T-helper 2 cell treated with Interferon-gamma antibody and Interleukin-4, amounts not matched to agents 5 μg/mL and 100 μg/mL, for 36 hours (primary cell): ENCODE measurements at regions not wholly inside any gene's neighbourhood (a gene's known extent, or its start where the extent isn't known, plus 50 kb on each side); places are given as distances from the start of the nearest gene placed in this dataset.
"Not testable (repeated sequence)": the region's sequence is repeated elsewhere in the genome, so short reads cannot be mapped to it uniquely, and the experiment has no call there.

Experiments used
- DNase-seq: peaks from one replicate; pipeline ENCODE4 v3.0.0; 2021; ENCODE audit warnings: low spot score
- H3K27ac Mint-ChIP-seq: one replicate; pipeline ENCODE4 v1.8.0; 2021; ENCODE audit warnings: mild to moderate bottlenecking, mixed read lengths
- H3K27me3 Mint-ChIP-seq: one replicate; pipeline ENCODE4 v1.8.0; 2021; ENCODE audit warnings: low read depth, mixed read lengths
- H3K36me3 Mint-ChIP-seq: one replicate; pipeline ENCODE4 v1.8.0; 2021; ENCODE audit warnings: low read depth, mixed read lengths
- H3K4me1 Mint-ChIP-seq: one replicate; pipeline ENCODE4 v1.8.0; 2021; ENCODE audit warnings: low read depth, mixed read lengths
- H3K4me3 Mint-ChIP-seq: one replicate; pipeline ENCODE4 v1.8.0; 2022; ENCODE audit warnings: mild to moderate bottlenecking, moderate library complexity, mixed read lengths
- H3K9me3 Mint-ChIP-seq: one replicate; pipeline ENCODE4 v1.8.0; 2021; ENCODE audit warnings: mixed read lengths

DNA sequence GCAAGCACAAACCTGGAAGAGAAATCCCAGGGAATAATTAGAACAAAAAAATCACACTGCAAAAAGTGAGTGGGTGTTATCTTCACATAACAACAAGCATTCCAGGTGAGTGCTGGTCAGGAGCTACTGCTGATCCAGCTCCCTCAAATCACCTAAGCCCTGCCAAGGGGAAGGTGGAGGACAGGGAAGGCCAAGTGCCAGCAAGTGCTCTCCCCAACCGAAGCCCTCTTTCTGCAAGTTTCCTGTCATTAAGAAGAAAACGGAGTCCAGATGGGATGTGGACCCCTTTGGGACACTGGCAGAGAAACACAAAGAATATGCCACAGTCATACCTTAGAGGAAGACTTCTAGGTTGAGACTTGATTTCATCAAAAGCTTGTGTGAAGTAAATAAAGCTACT is 933.0 kb upstream of the ZNF722 start:
- H3K9me3 Mint-ChIP-seq = peaks cover 24% of the 10 kb centered on the region
- H3K4me1 Mint-ChIP-seq = no peaks in the 10 kb centered on the region
- no peak overlapping the region for H3K4me3 Mint-ChIP-seq
- no peak for DNase-seq
- H3K36me3 Mint-ChIP-seq = peaks cover 2% of the 10 kb centered on the region
- H3K27ac Mint-ChIP-seq = no peak overlapping the region
- H3K27me3 Mint-ChIP-seq = no peaks in the 10 kb centered on the region

DNA sequence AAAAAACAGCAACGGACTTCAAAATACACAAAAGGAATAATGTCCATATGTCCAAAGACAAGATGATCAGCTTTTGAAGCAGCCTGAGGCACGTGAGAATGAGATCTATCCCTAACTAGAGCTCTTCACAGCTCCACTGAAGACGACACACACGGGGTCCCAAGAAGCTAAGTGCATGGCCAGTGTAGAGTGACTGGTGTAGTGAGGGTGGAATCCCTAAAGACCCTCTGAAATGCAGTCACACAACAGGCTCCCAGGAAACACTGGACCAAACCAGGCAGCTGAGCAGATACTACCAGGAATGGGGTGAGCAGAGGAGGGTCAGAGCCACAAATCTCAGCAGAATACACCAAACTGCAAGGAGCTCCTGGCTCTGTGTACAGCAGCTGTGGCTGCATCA is 932.4 kb upstream of the ZNF722 start:
- not testable (repeated sequence) for H3K27ac Mint-ChIP-seq, H3K4me1 Mint-ChIP-seq, DNase-seq, H3K27me3 Mint-ChIP-seq, H3K4me3 Mint-ChIP-seq, H3K36me3 Mint-ChIP-seq
- peaks cover 29% of the 10 kb centered on the region for H3K9me3 Mint-ChIP-seq

DNA sequence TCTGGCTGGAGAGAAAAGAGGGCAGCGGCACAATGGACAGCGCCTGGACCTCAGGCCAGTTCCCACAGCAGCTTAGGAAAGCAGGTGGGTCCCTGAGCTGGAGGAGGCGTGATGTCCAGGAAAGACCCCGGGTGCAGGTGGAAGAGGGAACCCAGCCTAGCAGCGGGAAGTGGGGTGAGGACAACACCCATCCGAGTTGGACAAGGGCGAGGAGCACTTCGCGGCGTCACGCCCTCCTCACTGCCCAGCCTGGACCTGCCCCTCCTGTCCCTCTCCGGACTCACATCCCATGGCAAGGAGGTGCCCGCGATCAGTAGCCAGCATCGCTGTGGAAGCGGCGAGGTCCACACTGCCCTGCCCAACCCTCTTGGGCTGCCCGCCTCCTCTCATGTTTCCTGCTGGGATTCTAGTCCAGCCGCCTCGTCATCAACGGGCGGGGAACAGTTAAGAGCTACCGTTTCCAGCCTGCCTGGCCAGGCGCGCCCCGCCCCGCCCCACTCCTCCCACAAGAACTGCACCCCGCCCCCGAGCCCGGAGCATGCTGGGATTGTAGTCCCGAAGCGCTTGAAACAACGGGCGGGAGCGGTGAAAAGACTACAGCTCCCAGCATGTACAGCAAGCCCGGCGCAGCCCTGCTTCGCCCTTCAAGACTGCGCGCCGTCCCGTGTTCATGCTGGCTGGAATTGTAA is 930.6 kb upstream of the ZNF722 start:
- Mint-ChIP-seq H3K27me3 (no peaks in the 10 kb centered on the region), H3K4me1 (no peaks in the 10 kb centered on the region), H3K9me3 (peaks cover 33% of the 10 kb centered on the region), H3K4me3 (no peak overlapping the region), H3K36me3 (peaks cover 2% of the 10 kb centered on the region), H3K27ac (no peak overlapping the region)
- DNase-seq = no peak

DNA sequence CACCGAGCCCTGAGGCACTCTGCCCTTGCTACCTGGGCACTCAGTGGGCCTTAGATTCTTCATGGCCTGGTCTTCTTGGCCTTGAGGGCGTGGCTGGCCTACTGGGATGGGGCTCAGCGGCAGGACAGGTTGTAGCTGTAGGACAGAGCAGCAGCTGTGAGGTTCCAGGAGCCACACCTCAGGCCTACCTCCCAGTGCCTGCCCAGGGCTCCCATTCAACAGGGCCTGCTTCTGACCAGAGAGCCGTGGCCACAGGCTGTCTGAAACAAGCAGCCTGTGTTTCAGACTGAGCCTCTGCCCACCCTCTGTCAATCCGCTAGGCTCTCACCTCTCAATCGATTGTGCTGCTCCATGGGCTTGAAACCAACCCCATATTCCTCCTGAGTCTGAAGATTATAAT is 928.0 kb upstream of the ZNF722 start:
- H3K27ac Mint-ChIP-seq = no peak overlapping the region
- no peaks in the 10 kb centered on the region for H3K27me3 Mint-ChIP-seq
- H3K36me3 Mint-ChIP-seq = peaks cover 2% of the 10 kb centered on the region
- DNase-seq = no peak
- H3K4me3 Mint-ChIP-seq = no peak overlapping the region
- no peaks in the 10 kb centered on the region for H3K4me1 Mint-ChIP-seq
- H3K9me3 Mint-ChIP-seq = peaks cover 51% of the 10 kb centered on the region

DNA sequence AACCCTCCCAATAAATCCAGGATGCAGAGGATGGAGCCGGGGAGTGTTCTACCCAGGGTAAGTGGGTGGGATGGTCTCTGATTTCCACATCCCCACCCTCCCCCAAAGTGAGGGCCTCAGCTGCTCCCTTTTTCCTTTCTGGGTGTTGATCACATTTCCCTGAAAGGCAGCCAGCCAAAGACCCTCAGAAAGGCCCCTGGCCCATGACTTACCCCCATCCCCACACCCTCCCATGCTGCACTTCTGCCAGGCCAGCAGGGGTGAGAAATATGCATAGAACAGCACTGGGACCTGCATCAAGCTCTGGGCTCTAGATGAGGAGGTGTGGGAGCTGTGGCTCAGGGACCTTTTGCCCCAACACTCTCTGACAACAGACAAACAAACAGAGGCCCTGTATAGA is 927.3 kb upstream of the ZNF722 start:
- Mint-ChIP-seq H3K4me1 (no peaks in the 10 kb centered on the region), H3K4me3 (no peak overlapping the region), H3K36me3 (peaks cover 2% of the 10 kb centered on the region), H3K27me3 (no peaks in the 10 kb centered on the region), H3K27ac (no peak overlapping the region), H3K9me3 (peaks cover 47% of the 10 kb centered on the region)
- DNase-seq = no peak

DNA sequence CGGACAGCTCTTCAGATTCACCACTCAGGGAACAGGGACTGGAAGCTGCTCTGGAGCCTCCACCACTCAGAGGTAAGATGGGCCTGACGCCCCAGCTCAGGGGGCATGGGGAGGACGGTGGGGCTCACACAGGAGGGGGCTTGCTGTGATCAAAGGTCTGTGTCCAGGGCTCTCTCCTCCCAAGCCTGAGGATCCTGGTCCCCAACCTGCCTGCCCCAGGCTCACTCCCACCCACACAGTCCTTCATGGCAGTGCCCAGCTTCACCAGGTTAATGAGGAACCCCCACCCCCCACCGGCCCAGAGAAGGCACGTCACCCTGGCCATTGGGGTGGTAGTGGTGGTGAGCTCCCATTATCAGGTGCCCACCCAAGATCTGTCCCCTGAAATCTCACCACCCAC is 926.7 kb upstream of the ZNF722 start:
- no peak overlapping the region for H3K27ac Mint-ChIP-seq
- H3K9me3 Mint-ChIP-seq = peaks cover 47% of the 10 kb centered on the region
- H3K27me3 Mint-ChIP-seq = no peaks in the 10 kb centered on the region
- DNase-seq = no peak
- no peak overlapping the region for H3K4me3 Mint-ChIP-seq
- peaks cover 2% of the 10 kb centered on the region for H3K36me3 Mint-ChIP-seq
- no peaks in the 10 kb centered on the region for H3K4me1 Mint-ChIP-seq

DNA sequence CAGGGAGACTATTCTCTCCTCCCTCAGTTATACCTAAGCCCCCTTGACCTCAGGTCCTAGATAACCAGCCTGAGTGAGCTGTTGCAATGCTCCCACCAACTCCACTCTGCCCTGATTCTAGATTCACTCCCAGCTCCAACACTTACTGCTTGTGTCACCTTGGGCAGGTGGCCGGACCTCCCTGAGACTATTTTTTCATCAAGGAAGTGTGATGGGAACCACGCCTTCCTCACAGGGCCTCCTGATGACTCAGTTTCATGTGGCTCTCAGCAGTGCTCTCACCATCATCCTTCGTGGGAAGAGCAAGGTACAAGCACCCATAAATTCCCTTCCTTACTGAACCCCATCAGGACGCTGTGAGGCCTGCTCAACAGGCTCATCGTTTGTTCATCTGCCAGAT is 925.8 kb upstream of the ZNF722 start:
- Mint-ChIP-seq H3K36me3 (peaks cover 2% of the 10 kb centered on the region), H3K4me3 (no peak overlapping the region), H3K9me3 (peaks cover 43% of the 10 kb centered on the region), H3K4me1 (no peaks in the 10 kb centered on the region), H3K27ac (no peak overlapping the region), H3K27me3 (no peaks in the 10 kb centered on the region)
- no peak for DNase-seq

DNA sequence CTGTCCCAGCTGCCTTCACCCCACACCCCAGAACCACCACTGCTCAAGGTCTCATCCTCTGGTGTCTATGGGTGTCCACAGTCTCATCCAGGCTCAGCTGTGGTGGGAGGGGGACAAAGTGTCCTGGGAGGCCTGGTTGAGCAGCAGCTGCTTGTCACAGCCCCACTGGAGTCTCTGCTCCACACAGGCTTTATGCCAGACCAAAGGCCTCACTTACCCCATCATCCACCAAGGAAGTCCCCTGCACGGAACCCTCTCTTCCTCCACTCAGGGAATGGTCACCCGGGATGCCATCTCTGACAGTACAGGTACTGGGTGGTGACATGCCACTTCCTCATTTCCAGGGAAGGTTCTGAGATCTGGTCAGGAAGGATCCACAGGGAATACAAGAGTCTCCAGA is 925.4 kb upstream of the ZNF722 start:
- no peak for DNase-seq
- Mint-ChIP-seq H3K27ac (no peak overlapping the region), H3K4me1 (no peaks in the 10 kb centered on the region), H3K9me3 (peaks cover 43% of the 10 kb centered on the region), H3K36me3 (peaks cover 2% of the 10 kb centered on the region), H3K4me3 (no peak overlapping the region), H3K27me3 (no peaks in the 10 kb centered on the region)

DNA sequence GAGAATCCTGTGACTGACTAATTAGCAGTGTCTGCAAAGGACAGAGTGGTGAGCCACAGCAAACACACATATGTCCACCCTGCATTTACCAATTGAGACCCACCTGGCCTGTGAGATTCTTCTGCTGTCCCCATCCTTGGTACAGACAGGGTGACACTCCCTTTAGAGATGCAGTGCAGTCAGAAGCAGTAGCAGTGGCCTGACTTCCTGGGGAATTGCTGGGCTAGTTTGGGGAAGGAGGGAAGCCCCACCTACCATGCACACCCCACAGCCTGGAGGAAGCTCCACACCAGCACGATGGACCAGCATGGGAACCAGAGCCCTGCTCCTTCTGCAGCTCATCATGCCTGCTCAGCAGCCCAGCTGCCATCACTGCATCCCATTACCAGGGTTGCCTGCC is 924.9 kb upstream of the ZNF722 start:
- no peak for DNase-seq
- Mint-ChIP-seq H3K4me3 (no peak overlapping the region), H3K36me3 (no peaks in the 10 kb centered on the region), H3K27me3 (no peaks in the 10 kb centered on the region), H3K27ac (no peak overlapping the region), H3K9me3 (peaks cover 42% of the 10 kb centered on the region), H3K4me1 (no peaks in the 10 kb centered on the region)

DNA sequence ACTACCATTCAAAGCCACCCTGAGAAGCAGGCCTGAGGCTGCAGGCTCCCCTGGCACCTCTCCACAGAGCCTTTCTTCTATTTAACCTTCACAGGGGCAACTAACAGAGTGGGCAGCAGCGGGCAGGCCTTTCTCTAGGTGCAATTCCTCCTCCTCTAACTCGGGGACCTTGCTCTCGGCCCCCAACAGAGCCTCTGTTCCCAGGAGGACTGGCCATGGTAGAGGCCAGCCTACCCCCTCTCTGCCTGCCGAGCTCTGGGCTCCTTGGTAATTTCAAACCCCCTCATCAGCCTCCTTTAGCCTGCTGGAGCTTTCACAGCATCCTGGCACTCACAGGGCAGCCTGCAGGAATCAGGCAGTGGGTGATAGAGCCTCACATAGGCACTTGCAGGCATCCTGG is 920.8 kb upstream of the ZNF722 start:
- H3K36me3 Mint-ChIP-seq = no peaks in the 10 kb centered on the region
- H3K27ac Mint-ChIP-seq = no peak overlapping the region
- no peaks in the 10 kb centered on the region for H3K27me3 Mint-ChIP-seq
- no peaks in the 10 kb centered on the region for H3K4me1 Mint-ChIP-seq
- peaks cover 54% of the 10 kb centered on the region for H3K9me3 Mint-ChIP-seq
- no peak for DNase-seq
- H3K4me3 Mint-ChIP-seq = no peak overlapping the region

DNA sequence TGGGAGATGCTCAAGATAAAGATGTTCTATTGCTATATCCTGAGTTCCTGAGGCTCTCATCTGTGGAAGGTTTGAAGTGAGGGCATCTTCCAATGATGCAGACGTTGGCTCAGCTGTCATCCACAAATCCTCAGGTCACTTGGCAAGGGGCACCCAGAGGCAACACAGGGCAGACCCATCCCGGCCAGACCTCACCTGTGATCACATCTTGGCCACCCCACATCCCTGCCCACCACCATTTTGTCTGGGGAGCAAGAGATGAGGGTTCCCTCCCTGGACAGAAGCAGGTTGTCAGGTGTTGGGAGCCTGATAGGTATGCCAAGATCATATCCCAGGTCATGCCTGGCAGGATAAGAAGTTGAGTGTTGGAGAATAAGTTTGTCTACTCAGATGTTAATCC is 918.2 kb upstream of the ZNF722 start:
- Mint-ChIP-seq H3K36me3 (no peaks in the 10 kb centered on the region), H3K4me1 (no peaks in the 10 kb centered on the region), H3K9me3 (peaks cover 57% of the 10 kb centered on the region), H3K27me3 (no peaks in the 10 kb centered on the region), H3K27ac (no peak overlapping the region), H3K4me3 (no peak overlapping the region)
- DNase-seq = no peak

DNA sequence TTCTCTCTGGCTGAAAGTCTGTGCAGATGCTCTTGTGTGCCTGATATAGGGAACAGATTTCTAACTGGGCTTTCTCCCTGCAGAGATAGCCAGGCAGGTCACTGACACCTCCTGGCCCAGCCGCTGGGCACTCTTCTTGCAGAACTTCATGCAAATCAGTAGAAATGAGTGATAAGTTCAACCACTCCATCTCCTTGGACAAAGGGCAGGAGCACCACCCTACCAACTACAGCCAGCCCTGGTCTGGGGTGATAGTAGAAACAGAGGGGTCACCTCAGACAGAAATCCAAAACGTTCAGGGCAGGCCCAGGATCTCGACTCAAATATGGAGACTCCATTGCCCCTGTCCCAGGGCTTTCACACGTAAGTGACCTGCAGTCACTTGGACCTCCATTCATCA is 917.8 kb upstream of the ZNF722 start:
- Mint-ChIP-seq H3K4me1 (no peaks in the 10 kb centered on the region), H3K27me3 (no peaks in the 10 kb centered on the region), H3K4me3 (no peak overlapping the region), H3K36me3 (no peaks in the 10 kb centered on the region), H3K27ac (no peak overlapping the region), H3K9me3 (peaks cover 54% of the 10 kb centered on the region)
- DNase-seq = no peak

DNA sequence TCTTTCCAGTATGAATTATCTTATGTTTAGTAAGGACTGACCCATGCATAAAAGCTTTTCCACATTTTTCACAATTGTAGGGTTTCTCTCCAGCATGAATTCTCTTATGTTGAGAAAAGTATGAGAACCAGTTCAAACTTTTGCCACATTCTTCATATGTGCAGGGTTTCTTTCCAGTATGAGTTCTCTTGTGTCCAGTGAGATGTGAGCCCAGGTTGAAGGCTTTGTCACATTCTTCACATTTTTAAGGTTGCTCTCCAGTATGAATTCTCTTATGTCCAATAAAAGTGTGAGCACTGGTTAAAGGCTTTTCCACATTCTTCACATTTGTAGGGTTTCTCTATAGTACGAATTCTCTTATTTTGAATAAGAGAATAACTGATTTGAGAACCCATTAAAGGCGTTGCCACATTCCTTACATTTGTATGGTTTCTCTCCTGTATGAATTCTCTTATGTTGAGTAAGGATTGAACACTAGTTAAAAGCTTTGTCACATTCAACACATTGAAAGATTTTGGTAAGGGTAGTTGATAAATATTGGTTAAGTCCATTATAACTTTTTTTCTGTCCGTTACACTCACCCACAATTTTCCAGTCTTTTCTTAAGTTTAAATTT is 911.0 kb upstream of the ZNF722 start:
- H3K4me1 Mint-ChIP-seq = no peaks in the 10 kb centered on the region
- no peak overlapping the region for H3K27ac Mint-ChIP-seq
- H3K9me3 Mint-ChIP-seq = peaks cover 73% of the 10 kb centered on the region
- no peaks in the 10 kb centered on the region for H3K27me3 Mint-ChIP-seq
- no peaks in the 10 kb centered on the region for H3K36me3 Mint-ChIP-seq
- H3K4me3 Mint-ChIP-seq = no peak overlapping the region
- no peak for DNase-seq

DNA sequence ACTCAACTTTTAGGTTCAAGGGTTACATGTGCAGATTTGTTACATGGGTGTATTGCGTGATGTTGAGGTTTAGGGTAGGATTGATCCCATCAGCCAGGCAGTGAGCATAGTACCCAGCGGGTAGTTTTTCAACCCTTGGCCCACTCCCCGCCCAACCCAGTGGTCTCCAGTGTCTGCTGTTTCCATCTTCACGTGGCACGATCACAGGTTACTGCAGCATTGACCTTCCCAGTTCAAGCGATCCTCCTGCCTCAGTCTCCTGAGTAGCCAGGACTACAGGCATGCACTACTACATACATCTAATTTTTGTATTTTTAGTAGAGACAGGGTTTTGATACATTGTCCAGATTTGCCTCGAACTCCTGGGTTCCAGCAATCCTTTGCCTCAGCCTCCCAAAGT is 905.7 kb upstream of the ZNF722 start:
- peaks cover 47% of the 10 kb centered on the region for H3K9me3 Mint-ChIP-seq
- no peaks in the 10 kb centered on the region for H3K4me1 Mint-ChIP-seq
- no peaks in the 10 kb centered on the region for H3K36me3 Mint-ChIP-seq
- no peak for DNase-seq
- no peaks in the 10 kb centered on the region for H3K27me3 Mint-ChIP-seq
- H3K27ac Mint-ChIP-seq = no peak overlapping the region
- no peak overlapping the region for H3K4me3 Mint-ChIP-seq

DNA sequence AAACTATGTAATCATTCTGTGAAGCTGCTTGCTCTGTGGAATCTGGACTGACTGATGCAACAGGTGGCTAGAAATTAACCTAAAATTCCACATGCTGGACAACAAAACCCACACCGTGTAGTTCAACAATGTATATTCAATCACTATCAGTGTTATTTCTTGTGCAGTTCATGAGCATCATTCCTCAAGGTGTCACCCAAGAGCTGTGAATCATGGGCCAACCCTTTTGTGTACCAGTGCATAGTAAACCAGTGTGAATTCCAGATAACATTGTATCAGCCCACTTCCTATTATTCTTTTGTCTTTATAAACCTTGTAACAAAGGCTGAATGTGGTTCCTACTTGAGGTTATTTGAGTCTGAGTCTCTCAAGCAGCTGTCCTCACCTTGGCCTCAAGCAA is 905.2 kb upstream of the ZNF722 start:
- no peak for DNase-seq
- peaks cover 43% of the 10 kb centered on the region for H3K9me3 Mint-ChIP-seq
- H3K4me1 Mint-ChIP-seq = no peaks in the 10 kb centered on the region
- H3K36me3 Mint-ChIP-seq = no peaks in the 10 kb centered on the region
- no peak overlapping the region for H3K4me3 Mint-ChIP-seq
- no peak overlapping the region for H3K27ac Mint-ChIP-seq
- H3K27me3 Mint-ChIP-seq = no peaks in the 10 kb centered on the region
